ENCODE measurements at regions not wholly inside any gene's neighbourhood (a gene's known extent, or its start where the extent isn't known, plus 50 kb on each side); places are given as distances from the start of the nearest gene placed in this dataset.
"Not testable (repeated sequence)": the region's sequence is repeated elsewhere in the genome, so short reads cannot be mapped to it uniquely, and the experiment has no call there.

DNA sequence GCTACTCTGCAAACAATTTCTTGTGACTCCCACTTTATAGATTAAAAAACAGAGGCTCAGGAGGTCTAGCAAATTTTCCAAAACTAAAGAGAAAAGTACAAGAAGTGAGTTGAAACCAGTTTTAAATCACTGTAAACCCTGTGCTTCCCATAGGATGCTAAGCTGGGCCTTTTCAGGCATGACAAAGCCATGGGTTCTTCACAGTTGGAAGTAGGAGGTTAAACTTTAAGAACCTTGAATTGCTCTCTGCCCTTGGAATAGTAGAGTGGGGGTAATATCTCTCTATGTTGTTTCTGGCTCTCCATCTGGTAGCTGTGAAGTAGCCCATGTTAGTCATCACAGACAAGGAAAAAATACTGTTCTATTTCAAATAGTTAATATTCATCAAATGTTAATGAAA, 193.6 kb upstream of the SATB1 start:
- no peak for DNase-seq (ENCODE audit: low read depth)

DNA sequence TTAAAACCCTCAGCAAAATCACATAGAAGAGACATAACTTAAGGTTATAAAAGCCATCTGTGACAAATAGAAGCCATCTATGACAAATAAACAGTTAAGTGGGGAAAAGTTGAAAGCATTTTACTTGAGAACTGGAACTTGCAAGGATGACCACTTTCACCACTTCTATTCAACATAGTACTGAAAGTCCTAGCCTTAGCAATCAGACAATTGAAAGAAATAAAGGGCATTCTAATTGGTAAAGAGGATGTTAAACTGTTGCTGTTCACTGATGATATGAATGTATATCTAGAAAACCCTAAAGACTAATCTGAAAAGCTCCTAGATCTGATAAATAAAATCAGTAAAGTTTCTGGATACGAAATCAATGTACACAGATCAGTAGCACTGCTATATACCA, 186.9 kb upstream of the SATB1 start:
- no peak for DNase-seq (ENCODE audit: low read depth)

DNA sequence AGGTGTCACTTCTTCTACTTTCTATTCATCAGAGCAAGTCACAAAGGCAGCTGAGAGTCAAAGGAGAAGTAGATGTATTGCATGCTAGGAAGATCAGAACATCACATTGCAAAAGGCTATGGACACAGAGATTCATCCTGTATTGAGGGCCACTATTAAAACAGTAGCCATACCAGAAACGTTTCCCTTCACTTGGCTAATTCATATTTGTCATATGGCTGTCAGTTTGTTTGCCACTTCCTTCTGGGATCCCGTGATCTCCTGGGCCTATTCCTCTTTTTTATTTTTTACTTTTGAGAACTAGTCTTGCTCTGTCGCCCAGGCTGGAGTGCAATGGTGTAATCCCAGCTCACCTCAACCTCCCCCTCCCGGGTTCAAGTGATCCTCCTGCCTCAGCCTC, 184.0 kb upstream of the SATB1 start:
- no peak for DNase-seq (ENCODE audit: low read depth)

DNA sequence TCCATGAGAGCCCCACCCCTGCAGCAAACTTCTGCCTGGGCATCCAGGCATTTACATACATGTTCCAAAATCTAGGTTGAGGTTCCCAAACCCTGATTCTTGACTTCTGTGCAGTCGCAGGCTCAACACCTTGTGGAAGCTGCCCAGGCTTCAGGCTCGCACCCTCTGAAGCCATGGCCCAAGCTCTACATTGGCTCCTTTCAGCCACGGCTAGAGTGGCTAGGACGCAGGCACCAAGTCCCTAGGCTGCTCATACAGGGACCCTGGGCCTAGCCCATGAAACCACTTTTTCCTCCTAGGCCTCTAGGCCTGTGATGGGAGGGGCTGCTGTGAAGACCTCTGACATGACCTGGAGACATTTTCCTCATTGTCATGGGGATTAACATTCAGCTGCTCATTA, 172.8 kb upstream of the SATB1 start:
- DNase-seq (ENCODE audit: low read depth): no peak

DNA sequence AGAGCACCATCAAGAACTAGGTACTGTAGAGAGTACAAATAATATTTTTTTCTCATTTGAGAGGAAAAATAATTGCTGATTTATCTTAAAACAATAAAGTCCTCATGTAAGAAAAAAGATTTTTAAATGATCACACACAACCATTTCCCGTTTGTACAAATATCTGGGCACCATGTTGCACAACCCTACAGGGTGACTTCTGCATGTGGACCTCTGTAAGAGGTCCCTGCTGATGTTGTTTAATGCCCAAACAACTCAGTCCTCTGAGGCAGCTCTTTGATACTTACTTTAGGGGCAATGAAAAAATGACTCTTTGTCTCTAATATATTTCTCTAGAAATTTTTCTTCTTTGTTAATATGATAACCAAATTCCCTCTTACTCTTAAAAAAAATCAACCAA, 168.1 kb upstream of the SATB1 start:
- DNase-seq (ENCODE audit: low read depth): no peak

DNA sequence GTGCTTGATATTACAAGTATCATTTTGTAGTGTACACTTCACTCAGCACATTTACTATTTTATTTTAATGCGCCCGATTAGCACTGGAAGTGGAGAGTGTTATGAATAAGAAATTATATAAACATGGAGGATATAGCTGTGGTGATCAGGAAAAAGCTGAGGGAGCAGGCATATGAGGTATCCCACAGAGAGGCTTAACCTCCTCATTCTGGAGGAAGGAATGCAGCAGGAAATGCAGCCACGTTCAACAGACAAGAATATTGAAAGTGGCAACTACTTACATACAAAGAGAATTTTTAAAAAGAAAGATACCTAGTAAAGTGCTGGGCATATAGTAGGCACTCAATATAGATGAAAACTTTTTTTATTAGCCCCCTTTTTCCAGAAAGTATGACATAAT, 166.0 kb upstream of the SATB1 start:
- DNase-seq (ENCODE audit: low read depth): no peak

DNA sequence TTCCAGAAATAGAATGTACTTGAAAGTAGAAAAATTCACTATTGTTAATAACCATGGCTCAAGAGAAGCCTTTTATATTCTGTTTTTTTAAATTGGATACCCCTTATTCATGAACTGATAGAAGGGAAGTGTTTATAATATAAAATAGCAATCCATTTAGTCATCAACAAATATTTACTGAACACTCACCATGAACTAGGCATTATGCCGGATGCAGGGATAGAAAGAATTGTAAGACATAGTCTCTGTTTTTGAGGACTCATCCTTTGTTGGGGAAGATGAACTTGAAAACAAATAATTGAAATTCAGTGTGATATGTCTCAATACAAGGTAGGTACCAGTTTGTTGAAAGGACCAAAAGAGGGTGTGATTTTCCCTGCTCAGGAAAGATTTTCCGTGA, 160.9 kb upstream of the SATB1 start:
- DNase-seq (ENCODE audit: low read depth): no peak

DNA sequence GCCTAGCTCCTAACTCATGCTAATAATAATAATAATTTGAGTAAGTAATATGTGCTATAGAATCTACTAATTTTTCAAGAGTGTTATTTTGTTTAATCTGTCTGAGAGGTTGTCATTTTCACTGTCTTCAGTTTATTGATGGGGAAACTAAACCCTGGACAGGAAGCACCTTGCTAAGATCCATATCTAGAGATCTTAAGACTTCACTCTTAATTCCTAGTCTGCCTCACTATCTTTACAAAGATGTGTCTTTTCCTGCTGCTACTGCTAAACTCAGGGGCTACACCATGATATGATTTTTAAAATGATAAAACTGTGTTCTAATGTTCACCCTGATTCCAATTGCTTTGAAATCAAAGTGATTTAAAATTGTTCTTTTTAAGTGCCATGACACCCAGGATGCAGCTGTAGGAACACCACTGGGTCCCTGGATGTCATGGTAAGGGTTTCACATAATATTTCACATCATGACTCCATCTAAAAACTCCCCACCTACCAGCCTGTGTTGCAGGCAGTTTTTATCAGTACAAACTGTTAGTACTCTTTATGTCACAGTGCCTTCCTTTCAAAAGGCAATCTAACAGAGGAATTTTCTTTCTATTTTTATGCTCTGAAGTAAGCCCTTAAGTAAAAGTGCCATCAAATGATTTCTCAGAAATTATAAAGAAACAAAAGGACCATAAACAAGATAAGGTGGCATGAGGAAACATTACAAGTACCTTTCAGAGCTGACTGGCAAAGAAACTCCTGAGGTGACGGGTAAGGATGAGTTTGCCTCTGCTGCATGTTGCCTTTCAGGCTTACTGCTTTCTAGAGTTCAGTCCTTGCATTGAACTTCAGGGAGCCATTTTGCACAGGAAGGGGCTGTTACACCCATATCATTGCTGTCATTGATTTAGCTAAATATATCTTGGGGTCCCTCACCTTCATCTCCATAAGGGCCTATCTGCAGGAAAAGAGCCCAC, 160.1 kb upstream of the SATB1 start:
- DNase-seq (ENCODE audit: low read depth): no peak

DNA sequence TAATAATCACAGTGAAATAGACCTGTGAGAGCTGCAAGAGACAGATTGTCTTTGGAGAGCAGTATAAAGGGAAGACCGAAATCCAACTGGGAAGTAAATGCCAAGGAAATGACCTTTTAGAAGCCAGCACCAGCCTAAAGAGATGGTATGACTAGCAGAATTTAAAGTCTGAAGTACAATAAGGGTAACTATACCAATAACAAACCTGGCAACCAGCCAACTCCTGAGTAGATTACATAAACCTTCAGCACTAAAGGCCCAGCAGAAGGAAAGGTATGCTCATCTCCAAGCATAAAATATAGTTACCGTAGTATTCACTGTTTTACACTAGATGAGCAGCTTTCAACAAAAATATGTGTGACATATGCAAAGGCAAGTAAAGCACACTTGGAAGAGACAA, 155.1 kb upstream of the SATB1 start:
- no peak for DNase-seq (ENCODE audit: low read depth)

DNA sequence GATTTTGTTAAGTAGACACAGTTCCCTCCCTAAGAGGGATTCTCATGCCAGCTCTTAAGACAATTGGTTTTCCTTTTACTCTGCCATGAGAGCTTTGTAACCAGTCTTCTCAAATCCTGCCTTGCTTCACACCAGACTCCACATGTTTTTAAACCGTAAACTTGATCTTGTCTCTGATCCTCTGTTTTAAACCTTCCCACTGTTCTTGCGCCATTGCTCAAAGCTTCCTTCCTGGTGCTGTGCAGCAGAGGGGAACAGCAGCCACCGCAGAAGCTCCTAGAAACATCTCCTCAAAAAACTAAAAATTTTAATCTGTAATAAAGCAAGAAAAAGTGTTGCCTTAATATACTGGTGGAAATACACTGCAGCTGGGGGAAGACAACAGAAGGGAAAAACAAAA, 154.5 kb upstream of the SATB1 start:
- no peak for DNase-seq (ENCODE audit: low read depth)

DNA sequence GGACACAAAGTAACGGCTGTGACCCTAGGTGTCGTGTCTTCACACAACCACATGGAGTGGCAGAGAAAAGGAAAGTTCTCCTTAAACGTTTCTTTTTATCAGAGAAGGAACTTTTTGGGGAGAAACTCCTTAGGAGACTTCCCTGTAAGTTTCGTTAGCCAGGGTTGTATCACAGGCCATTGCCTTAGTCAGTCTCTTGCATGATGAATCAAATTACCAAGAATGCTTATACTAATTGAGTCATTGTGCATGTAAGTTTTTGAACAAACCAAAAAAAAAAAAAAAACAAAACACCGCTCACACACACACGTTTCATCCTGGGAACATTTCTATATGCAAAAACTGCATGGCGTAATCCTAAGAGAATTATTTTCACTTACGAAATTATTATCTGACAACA, 150.4 kb upstream of the SATB1 start:
- DNase-seq (ENCODE audit: low read depth): no peak

DNA sequence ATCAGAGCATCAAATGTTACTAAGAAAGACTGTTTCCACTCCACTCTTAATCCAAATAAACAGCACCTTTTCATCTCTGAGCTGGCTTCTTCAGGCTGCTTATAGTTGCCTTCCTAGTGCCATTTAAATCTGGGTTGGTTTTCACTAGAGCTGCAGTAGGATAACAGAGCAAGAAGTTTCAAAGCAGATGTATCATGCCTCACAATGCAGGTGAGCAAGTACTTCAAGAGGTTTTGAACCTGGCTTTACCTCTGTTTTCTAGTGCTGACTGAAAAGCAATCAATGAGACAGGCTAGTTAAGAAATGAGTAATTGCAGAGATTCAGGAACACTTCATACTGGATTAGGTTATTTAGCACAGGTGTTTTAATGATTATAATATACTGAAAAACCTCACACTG, 147.7 kb upstream of the SATB1 start:
- no peak for DNase-seq (ENCODE audit: low read depth)

DNA sequence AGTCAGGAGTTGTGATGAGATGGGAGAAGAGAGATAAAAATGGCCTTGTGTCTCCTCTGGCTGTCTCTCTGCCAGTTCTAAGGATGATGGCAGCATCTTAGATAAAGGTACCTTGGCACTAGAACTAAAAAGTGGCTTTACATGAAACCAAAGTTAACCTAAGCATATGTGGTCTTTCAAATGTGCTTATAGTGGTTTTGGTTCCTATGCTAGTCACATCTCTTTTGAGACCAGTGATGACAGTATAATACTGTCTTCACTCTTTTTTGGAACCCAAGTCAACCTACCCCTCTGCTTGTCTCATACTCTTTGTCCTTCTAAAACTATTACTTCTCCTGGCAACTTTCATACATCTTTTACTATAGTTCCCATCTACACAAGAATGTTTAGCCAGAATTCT, 142.2 kb upstream of the SATB1 start:
- no peak for DNase-seq (ENCODE audit: low read depth)

DNA sequence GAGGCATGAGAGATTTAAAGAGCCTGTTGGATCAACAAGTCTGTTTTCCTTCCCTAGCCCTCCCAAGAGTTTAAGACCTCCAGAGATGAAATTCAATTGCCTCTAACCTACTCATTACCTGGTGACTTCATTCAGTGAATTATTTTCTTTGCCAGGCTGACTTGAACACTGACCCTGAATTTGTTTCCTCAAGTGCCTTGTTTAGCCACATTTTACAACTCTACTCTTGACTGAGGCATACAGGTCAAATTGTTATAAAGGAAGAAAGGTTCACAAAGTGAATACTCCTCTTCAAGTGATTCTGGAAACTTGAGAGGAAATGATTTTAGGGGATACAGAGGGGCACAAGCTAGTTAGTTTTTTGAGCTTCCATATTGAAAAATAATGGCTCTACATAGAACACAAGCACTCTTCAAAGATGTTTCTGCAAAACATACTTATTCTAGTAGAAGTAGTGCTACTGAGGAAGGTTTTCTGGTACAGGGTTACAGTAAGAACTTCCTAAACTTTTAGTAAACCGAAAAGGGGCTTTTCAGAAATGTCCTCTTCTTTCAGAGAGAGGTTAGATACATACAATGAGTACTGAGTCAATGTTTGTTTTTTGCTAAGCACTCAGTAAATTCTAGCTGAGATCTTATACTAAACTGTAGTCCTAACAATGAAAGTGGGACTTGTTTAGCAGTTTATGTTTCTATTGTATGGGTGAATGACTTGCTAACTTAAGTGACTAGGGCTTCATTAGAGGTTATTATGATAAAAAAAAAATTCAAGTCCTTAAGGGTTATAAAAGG, 137.4 kb upstream of the SATB1 start:
- no peak for DNase-seq (ENCODE audit: low read depth)

DNA sequence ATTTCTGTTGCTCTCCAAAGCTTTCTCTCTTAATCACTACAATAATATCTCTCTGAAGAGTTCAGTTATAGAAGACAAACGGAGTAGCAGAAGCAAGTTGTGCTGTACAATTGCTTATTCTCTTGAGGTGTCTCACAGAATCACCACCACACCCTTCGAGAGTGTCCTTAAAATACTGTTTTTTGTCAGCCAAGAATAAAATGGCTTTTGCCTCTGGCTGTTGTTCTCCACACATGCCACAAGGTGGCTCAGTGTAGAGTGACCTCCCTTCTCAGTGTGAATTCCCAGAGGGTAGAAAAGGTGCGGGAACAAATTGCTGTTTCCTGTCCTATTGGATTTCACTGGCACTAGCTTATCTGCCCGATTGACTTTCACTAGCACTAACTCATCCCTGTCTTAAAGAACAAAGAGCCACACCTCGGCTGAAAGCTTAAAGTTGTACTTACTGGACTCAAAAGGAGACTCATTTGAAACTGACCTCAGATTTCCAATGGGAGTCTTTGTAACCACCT, 134.2 kb upstream of the SATB1 start:
- DNase-seq (ENCODE audit: low read depth): no peak

DNA sequence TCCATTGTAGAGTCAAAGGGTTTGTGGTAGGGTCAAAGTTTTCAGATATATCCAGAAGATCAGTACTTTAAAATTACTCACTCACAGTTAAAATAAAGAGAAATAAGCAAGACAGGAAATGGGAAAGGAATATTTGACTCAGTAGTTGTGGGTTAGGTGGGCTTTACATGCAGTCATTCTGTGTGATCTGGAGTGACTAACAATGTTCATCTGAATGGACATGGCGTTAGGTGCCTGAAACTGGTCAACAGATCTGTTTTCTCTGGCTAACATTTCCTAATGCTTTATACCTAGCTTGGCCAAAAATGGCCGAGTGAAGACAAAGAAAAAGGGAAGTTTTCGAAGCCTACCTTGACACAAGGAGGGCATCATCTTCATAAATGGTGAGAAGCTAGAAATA, 133.4 kb upstream of the SATB1 start:
- no peak for DNase-seq (ENCODE audit: low read depth)

DNA sequence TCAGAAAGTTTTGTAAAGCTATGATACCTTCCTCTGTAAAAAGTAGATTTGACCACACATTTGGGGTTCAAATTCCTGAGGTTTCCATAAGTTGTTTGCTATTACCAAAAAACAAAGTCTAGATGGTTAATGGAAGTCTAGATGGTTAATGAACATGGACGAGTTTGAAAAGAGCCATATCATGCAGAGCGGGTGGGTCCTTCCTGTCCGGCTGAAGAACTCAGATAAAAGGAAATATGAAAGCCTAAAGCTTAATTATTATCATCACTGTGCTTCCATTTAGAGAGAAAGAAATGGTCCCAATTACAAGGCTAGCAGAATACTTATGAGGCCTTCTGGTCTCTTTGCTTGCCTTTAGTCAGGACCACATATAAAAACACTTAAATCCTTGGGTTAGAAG, 132.1 kb upstream of the SATB1 start:
- DNase-seq (ENCODE audit: low read depth): no peak

DNA sequence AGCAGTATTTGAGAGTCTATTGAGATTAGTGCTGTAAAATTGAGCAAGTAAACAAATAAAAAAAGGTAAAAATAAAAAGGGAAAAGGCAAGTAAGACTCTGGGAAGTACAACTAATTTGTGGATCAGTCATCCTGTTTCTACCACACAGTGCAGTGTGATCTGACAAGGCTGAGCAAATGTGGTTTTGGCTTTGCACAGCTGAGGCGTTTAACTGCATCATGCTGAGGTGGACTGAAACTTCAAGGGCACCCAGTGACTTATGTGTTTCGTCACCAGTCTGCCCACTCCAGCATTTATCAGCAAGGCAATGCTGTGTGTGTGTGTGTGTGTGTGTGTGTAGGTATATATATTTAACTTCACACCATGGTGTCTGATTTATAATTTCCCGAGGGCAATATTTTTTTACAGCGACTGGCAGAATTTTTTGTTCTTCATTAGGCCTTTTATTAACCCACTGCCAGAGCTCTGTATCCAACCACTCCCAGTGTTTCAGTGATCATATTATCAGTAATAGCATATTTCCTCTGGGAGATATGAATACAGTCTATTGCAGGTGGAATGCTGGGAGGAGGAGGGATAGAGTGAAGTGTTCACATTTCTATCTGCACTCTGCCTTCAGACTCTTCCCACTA, 131.5 kb upstream of the SATB1 start:
- DNase-seq (ENCODE audit: low read depth): no peak

DNA sequence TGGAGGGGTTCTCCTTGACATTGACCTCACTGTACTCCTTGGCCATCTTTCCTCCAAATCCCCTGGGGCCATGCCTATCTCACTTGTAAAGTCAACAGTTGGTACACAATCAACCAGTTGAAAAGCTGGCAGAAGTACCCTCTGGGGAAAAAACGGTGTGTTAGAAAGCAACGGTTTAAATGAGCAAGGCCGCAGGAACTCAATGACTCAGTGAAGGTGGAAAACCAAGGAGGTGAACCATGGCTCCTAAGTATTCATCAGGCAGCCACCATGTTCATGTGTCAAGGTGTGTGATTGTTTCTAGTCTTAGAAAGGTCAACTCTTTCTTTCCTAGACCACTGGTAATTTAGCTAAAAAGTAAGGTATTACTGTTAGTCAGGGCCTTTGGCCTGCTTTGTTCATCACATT, 130.9 kb upstream of the SATB1 start:
- no peak for DNase-seq (ENCODE audit: low read depth)

DNA sequence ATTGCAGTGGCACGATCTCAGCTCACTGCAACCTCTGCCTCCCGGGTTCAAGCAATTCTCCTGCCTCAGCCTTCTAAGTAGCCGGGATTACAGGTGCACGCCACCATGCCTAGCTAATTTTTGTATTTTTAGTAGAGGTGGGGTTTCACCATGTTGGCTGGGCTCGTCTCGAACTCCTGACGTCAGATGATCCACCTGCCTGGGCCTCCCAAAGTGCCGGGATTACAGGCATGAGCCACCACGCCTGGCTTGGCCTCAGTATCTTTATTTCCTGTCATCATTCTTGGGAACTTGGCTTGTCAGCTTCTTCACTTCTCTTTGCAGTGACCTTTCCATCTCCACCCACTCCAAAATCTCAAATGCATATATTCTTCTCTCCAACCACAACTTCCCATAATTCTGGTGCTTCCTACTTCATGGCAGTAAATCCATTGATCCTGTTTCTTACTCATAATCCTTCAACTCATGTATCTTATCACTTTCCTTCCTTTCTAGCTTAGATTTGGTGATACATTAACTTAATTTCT, 127.5 kb upstream of the SATB1 start:
- not testable (repeated sequence) for DNase-seq (ENCODE audit: low read depth)

DNA sequence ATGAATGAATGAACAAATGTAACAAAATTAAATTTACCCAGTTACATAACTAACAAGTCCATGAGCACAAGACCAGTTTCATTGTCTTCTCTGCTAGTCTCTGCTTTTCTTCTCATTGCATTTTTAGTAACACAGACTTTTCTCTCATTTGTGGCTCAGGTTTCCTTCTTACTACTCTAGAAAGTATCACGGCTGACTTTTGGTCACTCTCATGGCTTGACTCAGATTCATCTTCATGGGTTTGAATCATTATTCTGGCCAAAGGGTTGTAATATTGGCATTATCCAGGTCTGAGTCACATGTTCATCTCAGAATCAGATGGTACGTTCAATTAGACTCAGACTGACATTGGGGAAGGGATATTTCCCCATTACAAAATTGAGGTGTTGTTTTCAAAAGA, 121.5 kb upstream of the SATB1 start:
- no peak for DNase-seq (ENCODE audit: low read depth)

DNA sequence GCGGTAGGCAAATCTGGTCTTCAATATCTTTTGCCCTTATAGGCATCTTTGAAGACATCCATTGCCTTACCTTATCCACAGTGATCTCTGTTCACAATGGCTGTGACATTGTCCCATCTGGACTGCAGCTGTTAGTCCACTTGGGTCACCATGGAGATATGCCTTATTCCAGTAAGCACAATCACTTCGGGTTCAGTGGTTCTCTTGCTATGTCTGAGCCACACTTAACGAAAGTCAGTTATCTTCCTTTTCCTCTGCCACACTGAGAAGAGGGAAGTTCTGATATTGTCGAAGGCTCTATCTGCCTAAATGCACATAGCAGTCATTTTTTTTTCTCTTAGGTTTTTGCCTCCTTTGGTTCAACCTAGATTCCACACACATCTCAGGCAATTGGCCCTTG, 119.0 kb upstream of the SATB1 start:
- DNase-seq (ENCODE audit: low read depth): no peak

Data from non-pigmented ciliary epithelial cell (primary cell).